Non-pigmented ciliary epithelial cell (primary cell): ENCODE measurements at regions not wholly inside any gene's neighbourhood (a gene's known extent, or its start where the extent isn't known, plus 50 kb on each side); places are given as distances from the start of the nearest gene placed in this dataset.

Experiments
- DNase-seq: peaks from one replicate; pipeline ENCODE4 v3.0.0-alpha.2; 2010; ENCODE audit warnings: low read depth

GRCh38 chr4:138317175-138317748 is 75.1 kb upstream of the SLC7A11 start:
- no peak for DNase-seq

- no peak for DNase-seq
Measured at GRCh38 chr4:138312536-138312911, 70.4 kb upstream of the SLC7A11 start.

GRCh38 chr4:138311771-138312535 is 69.8 kb upstream of the SLC7A11 start:
- DNase-seq, result no peak

GRCh38 chr4:138310991-138311390 is 68.8 kb upstream of the SLC7A11 start:
- DNase-seq, result peak; percentile 66

- DNase-seq, result no peak
Measured at GRCh38 chr4:138310498-138310897, 68.3 kb upstream of the SLC7A11 start.

- peak; percentile 48 for DNase-seq
Measured at GRCh38 chr4:138308356-138308755, 66.2 kb upstream of the SLC7A11 start.

- DNase-seq, result no peak
Measured at GRCh38 chr4:138307319-138307718, 65.2 kb upstream of the SLC7A11 start.

GRCh38 chr4:138305050-138305449 is 62.9 kb upstream of the SLC7A11 start:
- DNase-seq, result no peak

- no peak for DNase-seq
Measured at GRCh38 chr4:138301536-138301935, 59.4 kb upstream of the SLC7A11 start.

- DNase-seq, result no peak
Measured at GRCh38 chr4:138300616-138301015, 58.5 kb upstream of the SLC7A11 start.

GRCh38 chr4:138299881-138300280 is 57.7 kb upstream of the SLC7A11 start:
- DNase-seq, result no peak

GRCh38 chr4:138298866-138299265 is 56.7 kb upstream of the SLC7A11 start:
- DNase-seq, result no peak

GRCh38 chr4:138298431-138298830 is 56.3 kb upstream of the SLC7A11 start:
- no peak for DNase-seq

GRCh38 chr4:138297743-138298405 is 55.7 kb upstream of the SLC7A11 start:
- DNase-seq, result no peak

- DNase-seq, result no peak
Measured at GRCh38 chr4:138292321-138292720, 50.2 kb upstream of the SLC7A11 start.
